GM18517 (cell line): ENCODE measurements at regions not wholly inside any gene's neighbourhood (a gene's known extent, or its start where the extent isn't known, plus 50 kb on each side); places are given as distances from the start of the nearest gene placed in this dataset.
"Not testable (repeated sequence)": the region's sequence is repeated elsewhere in the genome, so short reads cannot be mapped to it uniquely, and the experiment has no call there.

ENCODE experiments used
- ATAC-seq: cut with Tn5 transposase; IDR thresholded peaks from one replicate; pipeline ENCODE4 v1.9.1; 2021; ENCODE audit warnings: mild to moderate bottlenecking, moderate library complexity; ENCODE audit not compliant: unreplicated experiment

DNA sequence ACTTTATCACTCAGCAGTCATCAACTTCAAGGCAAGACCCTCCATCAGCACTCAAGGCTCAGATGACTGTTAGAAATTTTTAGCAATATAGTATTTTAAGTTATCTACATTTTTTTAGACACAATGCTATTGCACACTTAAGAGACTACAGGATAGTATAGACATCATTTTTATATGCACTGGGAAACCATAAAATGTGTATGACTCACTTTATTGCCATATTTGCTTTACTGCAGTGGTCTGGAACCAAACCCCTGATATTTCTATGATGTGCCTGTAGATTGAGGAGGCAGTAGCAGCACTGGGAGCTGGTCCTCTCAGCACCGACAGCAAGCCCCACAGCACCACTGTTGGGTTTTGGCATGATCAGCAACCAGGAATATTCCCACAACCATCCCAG is 264.8 kb upstream of the HNRNPA3 start:
- ATAC-seq: no peak

DNA sequence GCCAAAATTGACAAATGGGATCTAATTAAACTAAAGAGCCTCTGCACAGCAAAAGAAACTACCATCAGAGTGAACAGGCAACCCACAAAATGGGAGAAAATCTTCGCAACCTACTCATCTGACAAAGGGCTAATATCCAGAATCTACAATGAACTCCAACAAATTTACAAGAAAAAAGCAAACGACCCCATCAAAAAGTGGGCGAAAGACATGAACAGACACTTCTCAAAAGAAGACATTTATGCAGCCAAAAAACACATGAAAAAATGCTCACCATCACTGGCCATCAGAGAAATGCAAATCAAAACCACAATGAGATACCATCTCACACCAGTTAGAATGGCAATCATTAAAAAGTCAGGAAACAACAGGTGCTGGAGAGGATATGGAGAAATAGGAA is 261.4 kb upstream of the HNRNPA3 start:
- ATAC-seq: not testable (repeated sequence)

DNA sequence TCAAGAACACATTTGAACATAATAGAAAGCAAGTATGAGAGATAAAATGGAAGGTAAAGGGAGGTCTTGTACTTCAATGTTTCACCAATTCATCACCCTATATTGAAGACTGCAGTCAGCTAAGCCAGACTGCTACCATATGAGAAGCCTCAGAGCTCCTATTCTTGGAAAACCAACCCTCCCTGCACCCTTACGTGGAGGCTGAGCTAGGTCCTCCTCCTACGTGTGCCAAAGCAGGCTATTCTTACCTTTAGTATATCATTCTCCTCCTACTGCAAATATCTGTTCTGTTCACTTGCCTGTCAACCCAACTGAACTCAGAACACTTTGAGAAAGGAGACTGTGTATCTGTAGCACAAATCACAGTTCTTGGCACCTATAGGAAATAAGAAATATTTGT is 255.8 kb upstream of the HNRNPA3 start:
- ATAC-seq: no peak

DNA sequence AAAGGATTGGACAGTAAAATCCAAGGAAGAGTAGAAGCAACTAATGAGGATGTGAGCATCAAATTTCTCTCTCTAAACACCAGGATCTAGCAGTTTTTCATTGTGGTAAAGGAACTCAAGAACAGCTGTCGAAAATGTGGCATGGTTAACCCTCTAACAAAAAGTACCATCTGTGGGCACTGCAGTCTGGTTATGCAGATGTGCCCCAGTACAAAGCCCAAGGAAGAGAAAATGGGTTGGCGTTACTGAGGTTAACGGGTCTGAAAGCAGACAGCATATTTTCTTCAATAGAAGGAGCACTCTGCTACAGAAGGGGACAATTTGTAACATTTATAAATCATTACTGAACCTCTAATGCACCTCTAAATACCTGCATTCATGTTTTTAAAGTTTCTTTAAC is 253.0 kb upstream of the HNRNPA3 start:
- no peak for ATAC-seq

DNA sequence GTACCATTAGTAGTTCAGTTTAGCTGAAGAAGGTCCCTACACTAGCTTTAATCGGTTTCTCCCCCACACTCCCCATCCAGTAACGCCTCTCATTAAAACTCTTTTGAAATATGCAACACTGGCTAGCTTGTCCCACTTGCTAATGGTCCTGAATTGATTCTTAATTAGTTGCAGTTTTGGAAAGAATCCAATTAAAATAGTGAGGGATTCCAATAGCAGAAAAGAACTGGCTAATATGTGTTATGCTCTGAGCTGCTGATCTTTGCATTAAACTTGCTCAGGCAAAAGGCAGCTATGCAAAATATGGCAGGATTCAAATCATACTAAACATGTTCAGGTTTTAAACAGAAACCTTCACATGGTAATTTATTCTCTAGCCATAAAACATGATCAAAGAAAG is 252.5 kb upstream of the HNRNPA3 start:
- no peak for ATAC-seq

DNA sequence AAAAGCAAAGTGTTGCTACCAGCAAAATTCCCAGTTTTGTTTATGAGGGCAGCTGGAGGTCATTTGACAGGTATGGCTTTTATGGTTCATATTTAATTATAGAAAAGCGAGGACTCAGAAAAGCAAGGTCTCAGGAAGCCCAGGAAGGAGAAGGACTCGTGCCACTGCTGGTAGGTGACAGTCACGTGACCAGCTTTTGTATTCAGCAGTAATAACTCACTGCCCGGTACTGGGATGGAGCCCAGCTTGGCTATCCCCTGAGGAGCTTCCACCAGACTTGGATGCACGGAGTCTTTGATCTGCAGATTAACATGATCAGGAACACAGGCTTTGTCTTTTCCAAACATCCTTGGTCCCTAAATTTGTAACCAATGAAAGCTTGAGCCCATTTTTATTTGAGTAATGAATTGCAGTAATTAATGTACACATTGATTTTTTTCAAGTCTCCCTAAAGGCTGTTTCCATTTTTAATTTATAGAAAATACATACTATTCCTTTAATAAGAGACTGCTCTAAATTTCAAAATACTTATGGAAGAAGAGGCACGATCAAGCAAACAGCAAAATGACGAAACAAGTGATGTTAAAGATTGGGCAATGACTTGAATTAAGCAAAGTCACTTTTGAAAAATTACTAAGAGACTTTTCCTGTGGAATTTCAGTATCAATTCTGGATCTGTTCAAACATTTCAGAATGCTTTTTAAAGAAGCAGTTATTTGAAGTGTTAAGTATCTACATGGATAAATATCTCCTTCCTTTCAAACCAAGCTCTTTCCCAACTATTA is 251.7 kb upstream of the HNRNPA3 start:
- no peak for ATAC-seq

DNA sequence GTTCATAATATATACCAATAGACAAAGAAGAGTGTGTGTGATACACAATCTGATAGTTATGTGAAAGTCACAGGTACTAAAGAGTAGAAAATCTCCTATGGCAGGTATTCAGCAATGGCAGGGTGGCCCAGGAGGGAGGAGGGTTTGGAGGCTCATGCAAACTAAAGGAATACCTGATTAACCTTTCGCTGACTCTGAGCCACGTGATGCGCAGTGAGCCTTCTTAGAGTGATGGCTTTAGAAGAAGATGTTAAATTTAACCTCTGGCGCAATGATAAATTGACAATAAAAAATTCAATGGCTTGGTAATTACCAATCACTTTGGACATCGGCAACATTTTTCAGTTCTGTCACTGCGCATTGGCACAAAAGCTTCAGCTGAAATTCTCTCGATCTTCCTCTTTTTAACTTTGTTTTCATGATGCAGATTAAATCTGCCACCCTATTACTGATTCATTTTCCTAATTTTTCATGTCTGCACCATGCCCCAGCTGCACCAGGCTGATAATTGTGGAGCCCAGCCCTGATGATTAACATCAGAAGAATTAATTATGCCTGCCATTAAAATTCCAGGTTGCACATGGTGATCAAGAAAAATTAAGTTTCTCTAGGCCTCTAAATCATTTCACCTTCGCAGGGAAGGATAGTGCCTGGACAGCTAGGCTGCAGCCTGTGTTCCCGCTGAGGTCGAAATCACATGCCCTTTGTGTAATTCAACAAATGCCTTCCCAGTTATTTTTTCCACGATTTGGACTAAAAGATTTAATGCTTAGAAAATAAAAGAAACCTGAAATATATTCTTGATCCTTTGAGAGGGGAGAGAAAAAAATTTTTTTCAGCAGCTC is 250.6 kb upstream of the HNRNPA3 start:
- ATAC-seq: no peak

DNA sequence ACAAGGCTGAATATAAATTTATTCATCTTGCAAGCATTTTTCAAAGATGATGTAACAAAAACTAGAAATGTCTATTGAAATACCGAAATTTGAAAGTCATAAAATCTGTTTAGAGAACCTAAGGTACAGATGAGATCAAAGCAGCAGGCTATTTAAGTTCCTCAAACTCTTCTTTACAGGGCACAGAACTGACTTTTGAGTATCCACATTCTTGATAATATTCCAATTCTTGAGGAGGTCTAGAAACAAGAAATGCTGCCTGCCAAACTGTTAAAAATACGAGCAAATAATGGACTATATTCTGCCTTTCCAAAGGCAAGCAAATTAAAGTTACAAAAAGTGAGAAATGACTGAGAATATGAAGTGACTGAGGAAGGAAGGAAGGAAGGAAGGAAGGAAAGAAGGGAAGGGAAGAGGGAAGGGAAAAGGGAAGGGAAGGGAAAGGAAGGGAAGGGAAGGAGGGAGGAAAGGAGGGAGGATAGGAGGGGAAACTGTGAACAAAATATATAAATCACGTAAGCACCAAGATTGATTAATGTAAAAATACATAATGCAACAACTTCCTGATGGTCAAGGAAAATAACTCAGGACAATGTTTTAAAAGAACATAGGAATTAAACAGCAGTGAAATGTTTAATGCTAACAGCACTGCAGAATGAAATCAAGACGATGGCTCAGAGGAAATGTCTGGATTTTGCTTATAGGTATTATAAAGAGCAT is 248.9 kb upstream of the HNRNPA3 start:
- ATAC-seq: no peak

DNA sequence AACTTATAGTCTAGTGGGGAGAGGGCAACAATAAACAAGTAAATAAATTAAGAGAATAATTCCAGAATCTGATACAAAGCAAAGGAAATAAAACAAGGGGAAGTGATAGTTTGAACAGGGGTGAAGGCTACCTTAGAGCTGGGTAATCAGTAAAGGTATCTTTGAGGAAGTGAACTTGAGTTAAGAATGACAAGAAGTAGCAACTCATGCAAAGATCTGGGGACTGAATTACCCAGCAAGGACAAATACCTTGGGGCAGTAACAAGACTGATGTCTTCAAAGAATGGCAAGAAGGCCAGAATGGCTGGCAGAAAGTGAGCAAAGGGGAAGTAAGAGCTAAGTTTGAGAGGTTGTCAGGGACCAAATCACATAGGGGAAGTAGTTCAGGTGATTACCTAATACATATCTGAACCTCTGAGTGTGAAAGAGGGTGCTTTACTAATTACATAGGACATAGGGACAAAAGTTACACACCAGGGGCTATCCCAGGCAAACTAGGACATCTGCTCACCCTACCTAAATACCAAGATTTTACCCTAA is 244.6 kb upstream of the HNRNPA3 start:
- no peak for ATAC-seq

DNA sequence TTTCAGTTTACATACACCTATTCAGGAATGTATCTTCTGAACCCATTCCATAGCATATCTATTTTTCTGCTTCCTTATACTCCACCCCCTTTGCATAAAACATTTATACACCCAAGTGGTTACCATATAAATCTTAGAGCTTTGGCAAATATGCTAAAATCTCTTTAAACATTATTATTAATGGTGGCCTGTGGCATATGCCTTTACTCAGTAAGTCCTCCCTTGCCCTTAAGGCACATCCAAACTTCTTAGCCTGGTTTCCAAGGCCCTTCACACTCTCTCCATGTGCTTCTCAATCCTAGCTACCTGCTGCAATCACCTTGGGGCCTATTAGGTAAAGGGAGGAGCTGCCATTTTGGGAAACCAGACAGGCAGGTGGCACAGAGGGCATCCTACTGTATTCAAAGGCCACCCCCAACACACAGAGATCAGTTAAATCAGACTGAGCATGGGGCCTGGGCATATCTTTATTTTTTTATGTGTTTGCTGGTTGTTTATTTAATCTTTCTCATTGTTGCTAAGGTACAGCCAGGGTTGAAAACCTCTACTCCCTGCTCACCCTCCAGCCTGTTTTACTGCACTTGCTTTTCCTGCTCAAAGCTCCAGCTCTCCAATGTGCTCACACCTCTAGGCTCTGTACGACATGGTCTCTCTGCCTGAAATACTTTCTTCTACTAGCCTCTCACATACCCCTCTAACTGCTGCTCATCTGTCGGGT is 242.8 kb upstream of the HNRNPA3 start:
- no peak for ATAC-seq

DNA sequence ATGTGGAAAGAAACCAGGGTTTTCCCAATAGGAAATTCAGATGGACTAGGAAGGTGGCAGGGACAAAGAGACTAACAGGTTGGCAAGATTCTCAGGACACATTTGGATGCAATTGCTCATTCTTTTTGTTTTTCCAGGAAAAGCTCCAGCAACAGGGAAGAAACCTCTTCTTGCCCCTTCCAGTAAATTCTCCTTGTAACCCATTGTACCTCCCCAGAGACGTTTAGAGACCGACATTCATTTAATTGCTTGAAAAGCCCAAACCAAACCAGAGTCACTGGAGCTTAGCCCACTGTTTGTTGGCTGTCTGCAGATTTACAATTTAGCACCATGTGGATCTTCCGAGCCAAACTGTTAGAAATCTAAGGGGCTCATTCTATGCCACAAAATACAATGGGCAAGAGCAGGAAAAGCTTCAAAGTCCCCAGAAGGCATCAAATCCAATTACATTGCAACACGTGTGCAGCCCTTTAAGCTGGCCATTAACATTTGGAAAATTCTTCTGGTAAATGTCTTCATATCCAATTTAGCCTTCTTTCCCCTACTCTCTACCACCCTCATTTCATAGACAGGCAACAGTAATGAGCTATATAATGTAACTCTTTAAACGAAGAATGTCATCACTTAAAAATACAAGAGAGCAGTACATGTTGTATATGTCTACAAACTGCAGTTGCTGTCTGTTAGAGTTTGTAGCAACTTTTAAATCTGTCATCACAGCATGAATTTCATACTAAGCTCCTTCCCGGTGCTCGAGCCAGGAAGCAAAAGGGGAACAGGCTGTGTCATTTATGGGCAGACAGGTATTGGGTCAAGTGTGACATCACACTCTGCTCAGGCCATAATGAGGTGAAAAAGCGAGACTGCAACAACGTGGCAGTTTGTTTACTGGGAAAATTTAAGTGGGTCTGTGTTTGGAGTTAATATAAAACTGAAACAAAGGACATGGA is 235.6 kb upstream of the HNRNPA3 start:
- no peak for ATAC-seq

DNA sequence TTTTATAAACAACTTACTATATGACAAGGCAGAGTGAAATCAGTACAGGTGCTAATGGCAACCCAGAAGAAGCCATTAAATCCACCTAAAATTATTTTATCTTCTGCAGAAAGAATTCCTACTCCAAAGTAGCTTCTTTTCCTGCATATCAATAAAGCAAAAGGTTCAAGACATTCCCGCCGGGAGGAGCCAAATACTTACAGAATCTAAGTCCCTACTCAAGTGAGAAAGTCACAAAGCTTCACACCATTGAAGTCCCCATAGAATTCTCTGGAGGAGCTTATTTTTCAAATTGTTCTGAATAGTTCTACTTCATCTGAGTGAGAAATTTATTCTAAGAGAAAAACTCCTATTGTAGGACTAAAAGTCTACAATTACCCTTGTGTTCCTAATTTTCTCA is 233.7 kb upstream of the HNRNPA3 start:
- ATAC-seq: no peak

DNA sequence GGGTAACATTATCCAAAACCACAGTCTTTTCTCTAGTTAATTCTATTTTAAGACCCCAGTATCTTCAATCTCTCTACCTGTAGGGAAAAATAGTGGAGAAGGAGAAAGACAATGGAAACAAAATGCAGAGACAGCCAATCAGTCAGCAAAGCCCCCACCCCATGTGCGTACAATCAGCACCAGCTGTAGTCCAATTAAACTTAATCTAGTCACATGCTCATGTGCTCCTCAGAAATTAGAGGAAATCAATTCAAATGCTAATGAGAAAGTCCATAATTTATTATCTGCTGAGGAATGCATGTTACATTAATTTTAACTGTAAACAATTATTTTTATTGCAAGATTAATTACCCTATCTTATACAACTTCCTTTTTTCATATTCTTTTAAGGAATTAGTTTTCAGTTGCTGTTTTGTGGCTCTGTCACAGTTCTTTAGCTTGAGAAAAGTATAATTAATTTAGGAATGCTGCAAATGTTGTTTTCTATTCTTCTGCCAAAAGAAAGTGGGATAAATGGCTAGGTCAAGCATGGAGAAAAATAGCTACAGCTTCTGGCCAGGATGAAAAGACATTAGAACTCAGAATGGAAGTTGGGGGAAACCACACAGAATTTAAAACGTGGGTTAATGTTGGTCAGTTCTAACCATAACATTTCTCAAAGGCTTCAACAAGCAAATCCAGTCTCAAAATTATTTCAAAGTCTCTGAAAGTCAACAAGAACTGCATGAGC is 232.4 kb upstream of the HNRNPA3 start:
- ATAC-seq: no peak

DNA sequence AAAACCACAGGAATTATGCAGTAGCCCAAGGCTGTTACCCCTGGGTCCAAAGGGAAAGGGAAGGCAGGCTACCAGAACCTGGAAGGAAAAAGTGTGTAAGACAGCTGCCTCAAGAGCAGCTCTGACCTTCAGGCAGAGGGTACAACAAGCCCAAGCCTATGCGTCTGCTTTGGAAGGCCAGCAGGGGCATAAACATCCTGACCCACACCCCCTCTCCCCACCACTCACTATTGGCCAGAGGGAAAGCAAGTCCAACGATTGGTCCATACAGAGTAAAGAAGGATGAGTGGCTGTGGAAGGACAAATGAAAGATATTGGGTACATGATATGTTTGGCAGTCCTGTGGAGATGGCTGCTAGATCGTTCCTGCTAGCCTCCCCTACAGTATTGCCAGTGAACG is 227.6 kb upstream of the HNRNPA3 start:
- ATAC-seq: no peak

DNA sequence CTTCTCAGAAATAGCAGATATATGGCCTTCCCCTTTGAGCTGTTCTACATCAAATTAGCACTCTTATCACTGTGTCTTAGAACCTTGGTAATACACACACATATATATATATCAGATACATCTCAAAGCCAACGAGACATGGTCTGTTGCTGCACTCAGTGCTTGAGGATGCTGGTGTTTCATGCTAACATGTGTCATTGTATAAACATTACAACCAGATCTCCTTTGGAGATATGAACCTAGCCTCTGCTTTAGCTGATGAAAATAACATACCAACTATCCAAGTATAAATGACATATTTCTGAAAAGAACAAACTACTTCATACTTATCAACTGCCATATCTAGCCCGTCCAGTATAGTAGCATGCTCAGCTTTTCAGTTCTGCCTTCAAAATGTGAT is 226.7 kb upstream of the HNRNPA3 start:
- ATAC-seq: no peak

DNA sequence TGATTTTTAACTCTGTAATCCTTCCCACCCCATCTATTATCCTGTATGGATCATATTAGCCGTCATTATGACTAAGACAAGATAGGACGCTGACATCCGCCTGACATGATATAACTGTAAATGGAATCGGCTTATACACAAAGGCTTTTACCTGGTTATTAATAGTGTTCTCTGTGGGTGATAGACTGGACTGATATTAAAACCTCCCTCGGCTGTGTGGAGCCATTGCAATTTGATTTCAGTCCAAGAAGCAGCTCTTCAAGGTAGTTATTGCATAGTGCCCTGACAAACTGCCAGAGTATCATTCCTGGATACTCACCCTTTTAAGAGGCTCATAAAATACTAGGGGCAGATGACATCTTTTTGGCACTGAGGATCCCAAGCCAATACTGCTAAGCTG is 226.1 kb upstream of the HNRNPA3 start:
- ATAC-seq: no peak

DNA sequence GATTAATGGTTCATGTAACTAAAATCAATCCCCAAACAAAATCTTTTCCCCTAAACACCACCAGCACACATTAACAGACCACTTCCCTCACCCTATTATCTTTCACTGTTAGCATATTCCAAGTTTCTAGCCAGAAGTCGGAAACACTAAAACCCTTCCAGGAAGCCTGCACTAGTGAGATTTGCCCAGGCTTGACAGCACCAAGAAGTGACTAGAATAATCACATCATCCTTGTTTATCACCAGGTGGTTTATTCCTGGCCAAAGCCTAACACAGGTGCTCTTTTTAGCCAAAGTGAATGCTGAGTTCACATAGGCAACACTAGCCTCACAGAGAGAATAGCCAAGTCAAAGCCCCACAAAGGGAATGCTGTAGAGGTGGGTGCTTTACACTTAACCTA is 221.2 kb upstream of the HNRNPA3 start:
- ATAC-seq: no peak

DNA sequence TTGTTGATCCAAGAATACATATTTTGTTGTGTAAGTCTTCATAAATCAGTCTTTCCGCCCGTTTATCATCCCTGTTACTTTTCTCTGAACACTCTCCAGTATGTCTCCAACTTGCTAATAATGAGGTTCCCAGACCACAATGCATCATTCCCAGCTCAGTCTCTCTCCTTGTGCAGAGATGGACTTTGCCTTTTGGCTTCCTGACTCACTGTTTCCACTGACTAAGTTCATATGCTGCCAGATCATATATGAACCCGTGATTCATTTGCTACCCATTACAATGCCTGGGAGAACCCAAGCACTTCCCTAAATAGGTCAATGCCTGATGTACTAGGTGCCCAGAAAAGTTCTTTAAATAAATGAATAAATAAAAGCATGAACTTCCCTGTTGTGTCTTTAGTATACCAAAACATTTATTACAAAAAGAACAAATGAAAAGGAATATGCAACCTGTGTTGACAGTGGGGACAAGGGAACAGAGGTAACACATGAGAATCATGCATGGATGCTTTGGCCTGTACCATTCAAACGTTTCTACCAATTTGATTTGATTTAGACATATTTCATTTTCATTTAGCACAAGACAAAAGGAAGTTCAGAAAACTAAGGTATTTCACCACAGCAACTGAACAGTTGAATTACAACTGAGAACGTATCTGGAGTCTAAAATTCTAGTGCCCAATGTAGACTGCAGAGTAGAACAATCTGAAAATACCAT is 215.4 kb upstream of the HNRNPA3 start:
- no peak for ATAC-seq
